CD4-positive, alpha-beta T cell treated with Interferon alpha-2 for 1 hour (primary cell): ENCODE measurements at regions not wholly inside any gene's neighbourhood (a gene's known extent, or its start where the extent isn't known, plus 50 kb on each side); places are given as distances from the start of the nearest gene placed in this dataset.
"Not testable (repeated sequence)": the region's sequence is repeated elsewhere in the genome, so short reads cannot be mapped to it uniquely, and the experiment has no call there.

Experiments
- DNase-seq, 2 donors: peaks; one replicate each; pipeline ENCODE4 v3.0.0-alpha.2; 2020 to 2022

GRCh38 chr5:159543326-159543725, 213.0 kb upstream of the IL12B start:
- no peak for DNase-seq

- DNase-seq: no peak
Measured at GRCh38 chr5:159545156-159545555, 214.9 kb upstream of the IL12B start.

GRCh38 chr5:159547466-159548195, 217.3 kb upstream of the IL12B start:
- DNase-seq: no peak

- DNase-seq: no peak
Measured at GRCh38 chr5:159548517-159548916, 218.2 kb upstream of the IL12B start.

GRCh38 chr5:159549046-159549445, 218.8 kb upstream of the IL12B start:
- no peak for DNase-seq

- DNase-seq: no peak
Measured at GRCh38 chr5:159550951-159551350, 220.7 kb upstream of the IL12B start.

GRCh38 chr5:159552751-159553150, 222.5 kb upstream of the IL12B start:
- no peak for DNase-seq

GRCh38 chr5:159553792-159554191, 223.5 kb upstream of the IL12B start:
- no peak for DNase-seq

- no peak for DNase-seq
Measured at GRCh38 chr5:159555084-159555483, 224.8 kb upstream of the IL12B start.

- no peak for DNase-seq
Measured at GRCh38 chr5:159559337-159559736, 229.1 kb upstream of the IL12B start.

GRCh38 chr5:159560088-159560487, 229.8 kb upstream of the IL12B start:
- no peak for DNase-seq

GRCh38 chr5:159564031-159564430, 233.7 kb upstream of the IL12B start:
- DNase-seq: no peak

GRCh38 chr5:159566832-159567231, 236.5 kb upstream of the IL12B start:
- no peak for DNase-seq

- DNase-seq: no peak
Measured at GRCh38 chr5:159567461-159567860, 237.2 kb upstream of the IL12B start.

- no peak for DNase-seq
Measured at GRCh38 chr5:159571501-159572244, 241.4 kb upstream of the IL12B start.

GRCh38 chr5:159576902-159577301, 246.6 kb upstream of the IL12B start:
- DNase-seq: no peak

- no peak for DNase-seq
Measured at GRCh38 chr5:159581502-159582249, 251.4 kb upstream of the IL12B start.

- DNase-seq: no peak
Measured at GRCh38 chr5:159582756-159583541, 252.7 kb upstream of the IL12B start.

GRCh38 chr5:159586921-159587320, 256.6 kb upstream of the IL12B start:
- no peak for DNase-seq

- DNase-seq: no peak
Measured at GRCh38 chr5:159588941-159589340, 258.7 kb upstream of the IL12B start.

- DNase-seq: no peak
Measured at GRCh38 chr5:159593518-159594073, 263.3 kb upstream of the IL12B start.

- DNase-seq: not testable (repeated sequence)
Measured at GRCh38 chr5:159595561-159595960, 265.3 kb upstream of the IL12B start.

- no peak for DNase-seq
Measured at GRCh38 chr5:159601216-159601615, 270.9 kb upstream of the IL12B start.
